Stimulated activated effector memory CD8-positive, alpha-beta T cell treated with anti-CD3 and anti-CD28 coated beads, Interleukin-12 subunit alpha, Interleukin-12 subunit beta, amount 100 ng/mL, for 72 hours (primary cell): ENCODE measurements at regions not wholly inside any gene's neighbourhood (a gene's known extent, or its start where the extent isn't known, plus 50 kb on each side); places are given as distances from the start of the nearest gene placed in this dataset.
A peak's percentile ranks its signal among the peaks of the same experiment; 100 is the strongest.
"Not testable (repeated sequence)": the region's sequence is repeated elsewhere in the genome, so short reads cannot be mapped to it uniquely, and the experiment has no call there.

Source experiments
- ATAC-seq: fragments of 150-1000 bp; cut with Tn5 transposase; 2 replicates; pipeline ENCODE4 v1.10.0; 2021
- DNase-seq, 2 donors: peaks; one replicate each; pipeline ENCODE4 v3.0.0; 2021 to 2022; ENCODE audit warnings: low spot score in 2 of 2
- H3K27ac Mint-ChIP-seq: one replicate; pipeline ENCODE4 v1.8.0; 2022; ENCODE audit warnings: mild to moderate bottlenecking, mixed read lengths
- H3K36me3 Mint-ChIP-seq: one replicate; pipeline ENCODE4 v1.8.0; 2022; ENCODE audit warnings: mild to moderate bottlenecking, mixed read lengths
- H3K4me1 Mint-ChIP-seq: one replicate; pipeline ENCODE4 v1.8.0; 2022; ENCODE audit warnings: mixed read lengths
- H3K4me3 Mint-ChIP-seq: one replicate; pipeline ENCODE4 v1.8.0; 2022; ENCODE audit warnings: mild to moderate bottlenecking, mixed read lengths
- H3K9me3 Mint-ChIP-seq: one replicate; pipeline ENCODE4 v1.8.0; 2022; ENCODE audit warnings: mixed read lengths

DNA sequence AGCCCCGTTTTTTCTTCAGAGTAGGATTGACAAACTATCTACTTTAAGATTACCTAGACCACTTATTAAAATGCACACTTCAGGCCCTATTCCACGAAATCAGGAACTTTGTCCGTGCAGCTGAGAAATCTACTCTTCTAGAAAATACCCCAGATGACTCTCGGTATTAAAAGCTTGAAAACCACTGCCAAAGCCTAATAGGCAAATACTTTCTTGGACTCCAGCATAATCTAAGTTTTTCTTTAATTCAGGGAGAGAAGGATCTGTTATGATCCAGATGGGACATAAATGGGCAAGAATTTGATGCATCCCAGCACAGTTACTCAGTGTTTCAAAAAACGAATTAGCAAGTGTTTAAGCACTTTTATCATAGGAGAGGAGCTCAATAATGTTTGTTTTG, 94.5 kb downstream of the TMX1 start:
- no peak overlapping the region for H3K27ac Mint-ChIP-seq
- no peak overlapping the region for H3K4me3 Mint-ChIP-seq
- no peaks in the 10 kb centered on the region for H3K9me3 Mint-ChIP-seq
- ATAC-seq (no peak), DNase-seq (no peak)
- peaks cover 6% of the 10 kb centered on the region for H3K4me1 Mint-ChIP-seq
- no peaks in the 10 kb centered on the region for H3K36me3 Mint-ChIP-seq

DNA sequence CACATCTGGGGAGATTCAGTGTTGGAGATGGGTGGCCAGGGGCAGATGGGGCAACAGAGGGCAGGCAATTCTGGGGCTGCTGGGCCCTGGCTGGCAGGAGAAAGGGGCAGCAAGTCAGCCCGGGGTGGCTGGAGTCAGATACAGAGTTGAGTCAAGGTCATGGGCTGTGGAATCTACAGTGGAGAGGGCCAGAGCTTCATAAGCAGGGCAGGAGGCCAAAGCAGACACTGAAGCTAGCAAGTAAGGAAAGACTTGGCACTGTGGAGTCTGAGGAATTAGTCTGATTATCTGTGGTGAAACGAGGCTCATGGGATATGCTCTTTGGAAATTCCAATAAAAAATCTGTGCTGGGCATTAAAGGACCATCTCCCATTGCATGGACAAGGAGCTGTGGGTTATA, 95.5 kb downstream of the TMX1 start:
- Mint-ChIP-seq H3K27ac (no peak overlapping the region), H3K36me3 (no peaks in the 10 kb centered on the region), H3K4me3 (no peak overlapping the region), H3K9me3 (no peaks in the 10 kb centered on the region), H3K4me1 (peaks cover 6% of the 10 kb centered on the region)
- ATAC-seq (no peak), DNase-seq (no peak)

DNA sequence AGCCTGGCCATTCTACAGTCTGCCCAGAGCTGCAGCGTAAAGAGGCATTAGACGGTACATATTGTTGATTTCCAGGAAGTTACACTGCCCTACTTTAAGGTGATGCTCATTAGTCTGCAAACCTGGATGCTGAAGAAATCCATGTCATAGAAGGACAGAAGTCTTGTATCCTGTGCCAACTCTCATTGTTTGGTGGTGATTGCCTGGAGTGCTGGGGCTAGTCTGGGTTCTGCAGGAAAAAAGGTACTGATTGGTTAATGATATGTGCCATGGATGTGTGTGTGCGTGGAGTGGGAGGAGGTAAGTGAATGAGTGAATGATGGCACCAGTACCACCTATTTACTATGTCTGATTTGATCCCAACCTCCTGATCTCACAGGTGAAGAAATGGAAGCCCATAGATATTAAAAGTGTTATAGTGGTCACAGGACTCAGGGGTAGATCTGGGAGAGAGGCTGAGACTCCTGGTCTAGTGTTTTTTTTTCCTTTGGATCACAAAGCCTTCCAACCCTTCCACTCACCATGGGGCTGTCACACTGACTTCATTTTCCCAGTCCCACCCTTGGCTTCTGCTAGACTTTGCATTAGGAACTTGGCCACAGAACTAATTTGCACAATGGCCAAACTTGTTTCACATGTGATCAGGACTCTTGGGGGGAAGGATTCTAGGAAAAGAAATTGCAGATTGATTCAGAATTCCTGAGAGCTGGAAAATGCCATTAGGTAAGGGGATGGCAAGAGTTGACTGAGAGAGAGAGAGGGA, 96.1 kb downstream of the TMX1 start:
- DNase-seq (no peak), ATAC-seq (no peak)
- H3K36me3 Mint-ChIP-seq = no peaks in the 10 kb centered on the region
- no peak overlapping the region for H3K4me3 Mint-ChIP-seq
- no peaks in the 10 kb centered on the region for H3K9me3 Mint-ChIP-seq
- H3K4me1 Mint-ChIP-seq = peaks cover 6% of the 10 kb centered on the region
- peak overlapping the region; percentile 20 for H3K27ac Mint-ChIP-seq

DNA sequence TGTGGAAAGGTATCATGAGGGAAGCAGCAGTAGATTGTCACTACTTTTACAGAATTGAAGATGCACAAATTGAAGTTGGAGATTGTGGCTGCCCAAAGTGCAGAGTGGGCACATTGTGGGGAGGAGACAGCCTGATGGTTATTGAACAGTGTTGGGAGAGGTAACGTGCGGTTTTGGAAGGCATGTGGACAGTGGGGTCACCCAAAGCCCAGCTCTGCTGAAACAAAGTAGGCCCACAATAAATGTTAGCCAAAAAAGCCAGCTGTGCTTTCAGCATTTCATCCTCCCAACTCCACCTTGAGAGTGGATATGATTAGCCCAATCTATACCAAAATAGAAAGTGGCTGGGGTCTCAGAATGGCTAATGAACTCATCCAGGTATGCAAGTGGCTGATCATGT, 96.7 kb downstream of the TMX1 start:
- H3K4me1 Mint-ChIP-seq = peaks cover 4% of the 10 kb centered on the region
- peak overlapping the region; percentile 20 for H3K27ac Mint-ChIP-seq
- no peak for ATAC-seq
- H3K4me3 Mint-ChIP-seq = no peak overlapping the region
- DNase-seq = no peak
- no peaks in the 10 kb centered on the region for H3K36me3 Mint-ChIP-seq
- H3K9me3 Mint-ChIP-seq = no peaks in the 10 kb centered on the region

DNA sequence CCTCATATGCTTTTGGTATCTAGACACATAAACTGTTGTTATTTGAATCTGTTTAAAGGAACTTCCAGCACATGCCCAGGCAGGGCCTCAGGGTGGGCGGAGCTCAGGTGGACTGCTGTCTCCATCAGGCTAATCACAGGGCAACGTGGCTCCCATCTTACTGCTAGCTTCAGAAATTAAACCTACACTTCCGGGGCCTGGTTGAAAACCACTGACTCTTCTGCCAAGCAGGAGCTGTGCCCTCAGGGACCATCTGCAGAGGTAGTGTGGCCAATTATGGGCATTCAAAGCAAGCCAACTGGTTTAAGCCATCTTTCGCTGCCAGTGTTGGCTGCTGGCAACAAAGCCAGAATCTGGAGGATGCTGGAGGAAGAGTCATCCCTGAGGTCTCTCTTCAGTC, 97.5 kb downstream of the TMX1 start:
- no peaks in the 10 kb centered on the region for H3K9me3 Mint-ChIP-seq
- H3K4me3 Mint-ChIP-seq = no peak overlapping the region
- no peaks in the 10 kb centered on the region for H3K4me1 Mint-ChIP-seq
- DNase-seq = no peak
- no peak overlapping the region for H3K27ac Mint-ChIP-seq
- ATAC-seq = no peak
- H3K36me3 Mint-ChIP-seq = no peaks in the 10 kb centered on the region

DNA sequence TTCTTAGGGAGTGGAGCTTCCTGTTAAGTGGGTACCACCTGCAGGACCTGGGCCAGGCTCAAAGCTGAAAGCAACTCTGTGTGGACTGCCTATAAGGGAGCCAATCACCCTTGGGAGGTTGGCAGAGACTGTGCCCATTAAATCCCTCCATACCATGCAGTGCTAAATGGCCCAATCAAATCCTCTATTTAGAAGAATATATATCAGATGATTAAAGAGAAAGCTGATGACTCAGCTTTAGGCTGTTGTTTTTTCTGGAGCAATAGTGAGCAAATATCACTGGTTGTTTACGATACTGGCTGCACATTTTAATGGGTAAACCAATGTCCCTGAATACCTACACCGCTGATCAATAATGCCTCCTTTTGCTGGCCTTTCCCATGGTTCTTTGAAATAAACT, 101.3 kb downstream of the TMX1 start:
- DNase-seq = no peak
- no peaks in the 10 kb centered on the region for H3K4me1 Mint-ChIP-seq
- ATAC-seq = no peak
- H3K4me3 Mint-ChIP-seq = no peak overlapping the region
- H3K36me3 Mint-ChIP-seq = no peaks in the 10 kb centered on the region
- H3K27ac Mint-ChIP-seq = no peak overlapping the region
- no peaks in the 10 kb centered on the region for H3K9me3 Mint-ChIP-seq

DNA sequence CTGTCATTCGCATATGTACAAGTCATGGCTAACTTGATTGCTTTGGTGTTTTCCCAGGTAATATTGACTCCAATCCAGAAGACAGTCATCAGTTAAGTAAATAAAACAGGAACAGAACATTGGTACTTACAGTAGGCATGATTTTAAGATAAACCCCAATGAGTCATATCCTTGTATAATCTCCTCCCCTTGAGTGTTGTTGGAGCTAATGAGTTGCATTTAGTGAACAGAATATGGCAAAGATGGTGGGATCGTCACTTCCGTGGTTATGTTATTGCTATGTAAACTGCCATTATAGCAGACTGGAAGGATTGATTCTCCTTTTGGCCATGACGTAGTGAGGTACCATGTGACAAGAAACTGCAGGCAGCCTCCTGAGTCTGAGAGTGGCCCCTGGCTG, 102.2 kb downstream of the TMX1 start:
- Mint-ChIP-seq H3K27ac (no peak overlapping the region), H3K9me3 (no peaks in the 10 kb centered on the region), H3K4me3 (no peak overlapping the region), H3K36me3 (no peaks in the 10 kb centered on the region), H3K4me1 (no peaks in the 10 kb centered on the region)
- no peak for ATAC-seq
- DNase-seq = no peak

DNA sequence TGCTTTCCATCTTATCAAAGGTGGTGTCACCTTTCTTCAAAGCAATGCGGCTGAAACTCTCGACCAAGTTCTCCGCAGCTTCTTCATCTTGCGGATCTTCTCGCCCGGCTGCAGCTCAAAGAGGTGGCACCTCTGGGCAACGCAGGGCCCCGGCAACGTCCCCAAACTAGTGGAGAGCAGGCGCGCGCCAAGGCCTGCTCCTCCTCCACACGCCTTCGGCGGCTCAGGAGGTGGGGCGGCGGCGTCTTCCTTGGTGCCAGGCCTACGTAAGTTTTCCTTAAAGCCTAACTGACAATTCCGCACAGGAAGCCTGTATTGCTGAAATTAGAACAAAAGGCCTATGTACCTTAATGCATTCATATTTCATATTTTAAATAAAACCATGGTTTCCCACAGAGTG, 112.0 kb downstream of the TMX1 start:
- no peaks in the 10 kb centered on the region for H3K36me3 Mint-ChIP-seq
- no peak overlapping the region for H3K27ac Mint-ChIP-seq
- no peaks in the 10 kb centered on the region for H3K9me3 Mint-ChIP-seq
- no peaks in the 10 kb centered on the region for H3K4me1 Mint-ChIP-seq
- H3K4me3 Mint-ChIP-seq = no peak overlapping the region
- DNase-seq = no peak
- no peak for ATAC-seq

DNA sequence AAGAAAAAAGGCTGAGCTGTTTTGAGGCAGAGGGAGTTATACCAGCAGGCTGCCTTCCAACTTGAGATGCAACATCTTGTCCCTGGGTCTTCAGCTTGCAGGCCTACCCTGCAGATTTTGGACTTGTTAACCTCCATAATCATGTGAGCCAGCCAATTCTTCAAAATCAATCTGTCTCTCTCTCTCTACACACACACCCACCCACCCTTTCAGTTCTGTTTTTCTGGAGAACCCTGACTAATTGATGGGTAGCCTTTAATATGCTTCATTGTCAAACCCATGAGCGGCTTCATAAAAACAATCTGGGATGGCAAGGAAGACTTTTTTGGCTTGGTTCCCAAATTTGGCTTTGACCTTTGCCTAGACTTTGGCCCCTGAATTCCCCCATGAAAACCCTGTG, 113.9 kb downstream of the TMX1 start:
- Mint-ChIP-seq H3K9me3 (no peaks in the 10 kb centered on the region), H3K27ac (no peak overlapping the region), H3K4me1 (no peaks in the 10 kb centered on the region), H3K36me3 (no peaks in the 10 kb centered on the region), H3K4me3 (no peak overlapping the region)
- no peak for ATAC-seq
- no peak for DNase-seq

DNA sequence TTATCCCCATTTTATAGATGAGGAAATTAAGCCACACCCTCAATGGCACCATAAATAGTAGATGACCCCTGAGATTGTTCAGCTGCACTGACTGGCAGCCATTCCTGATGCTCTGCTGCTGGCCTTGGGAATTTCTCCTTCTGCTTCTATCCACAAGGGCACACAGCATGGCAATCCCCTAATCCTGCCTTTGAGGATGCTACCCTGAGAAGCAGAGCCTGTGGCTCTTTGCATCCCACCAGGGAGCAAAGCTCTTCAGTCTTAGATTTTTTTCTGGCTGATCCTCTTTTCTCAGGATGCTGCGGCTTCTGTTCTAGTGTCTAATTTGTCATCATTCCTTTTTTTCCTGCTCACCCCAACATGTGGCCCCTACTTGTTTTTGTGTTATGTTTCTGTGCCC, 114.8 kb downstream of the TMX1 start:
- Mint-ChIP-seq H3K4me3 (no peak overlapping the region), H3K27ac (no peak overlapping the region), H3K4me1 (no peaks in the 10 kb centered on the region), H3K36me3 (no peaks in the 10 kb centered on the region), H3K9me3 (no peaks in the 10 kb centered on the region)
- ATAC-seq = no peak
- DNase-seq = no peak

DNA sequence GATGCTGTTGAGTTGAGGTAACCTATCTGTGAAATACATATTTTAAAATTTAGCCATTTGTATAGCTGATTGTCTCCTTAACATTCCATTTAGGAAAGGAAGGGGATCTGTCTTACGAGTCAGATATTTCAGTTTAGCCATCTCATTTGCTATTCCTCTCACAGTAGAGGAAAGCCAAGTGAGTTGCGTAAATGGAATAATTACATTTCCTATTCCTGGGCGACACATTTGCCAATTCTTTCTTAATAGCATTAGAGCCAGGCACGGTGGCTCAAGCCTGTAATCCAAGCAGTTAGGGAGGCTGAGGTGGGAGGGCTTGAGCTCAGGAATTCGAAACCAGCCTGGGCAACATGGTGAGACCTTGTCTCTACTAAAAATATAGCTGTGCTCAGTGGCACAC, 116.3 kb downstream of the TMX1 start:
- Mint-ChIP-seq H3K4me1 (no peaks in the 10 kb centered on the region), H3K27ac (no peak overlapping the region), H3K36me3 (no peaks in the 10 kb centered on the region), H3K9me3 (no peaks in the 10 kb centered on the region), H3K4me3 (no peak overlapping the region)
- DNase-seq = no peak
- no peak for ATAC-seq

DNA sequence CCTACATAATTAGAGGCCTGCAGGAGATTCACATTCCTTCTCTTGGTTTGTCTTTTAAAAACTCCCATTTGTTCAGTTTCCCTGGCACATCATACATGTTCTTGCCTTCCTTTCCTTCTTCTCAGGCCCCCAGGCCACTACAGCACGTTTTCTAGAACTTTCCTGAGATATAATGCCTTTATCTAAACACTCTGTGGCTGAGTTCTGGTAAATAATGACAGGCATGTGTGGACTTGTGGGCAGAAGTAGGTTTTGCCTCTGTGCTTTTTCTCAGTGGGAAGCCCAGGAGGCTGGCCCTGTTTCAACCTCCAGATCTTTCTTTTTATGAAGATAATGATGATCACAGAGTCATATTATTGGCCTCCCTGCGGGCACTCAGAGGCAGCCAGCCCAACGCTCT, 117.2 kb downstream of the TMX1 start:
- Mint-ChIP-seq H3K9me3 (no peaks in the 10 kb centered on the region), H3K36me3 (no peaks in the 10 kb centered on the region), H3K4me3 (no peak overlapping the region), H3K4me1 (no peaks in the 10 kb centered on the region), H3K27ac (no peak overlapping the region)
- DNase-seq (no peak), ATAC-seq (no peak)

DNA sequence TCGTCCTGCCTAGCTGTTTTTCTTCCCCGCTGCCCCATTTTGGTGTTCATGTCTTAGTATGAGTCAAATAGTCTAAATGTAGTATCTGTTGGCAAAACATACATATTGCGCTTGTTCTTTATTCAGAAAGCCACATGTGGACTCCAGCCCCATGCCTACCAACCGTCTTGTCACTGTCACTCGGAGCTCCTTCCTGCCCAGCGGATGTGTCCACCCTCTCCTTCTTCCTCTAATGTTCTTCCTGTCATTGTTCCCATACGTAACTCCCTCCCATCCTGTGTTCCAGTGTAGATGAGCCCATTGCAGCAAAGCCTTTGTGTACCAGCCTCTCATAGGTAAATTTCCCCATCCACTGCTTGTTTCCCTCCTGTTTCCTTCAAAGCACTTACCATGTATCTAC, 120.5 kb downstream of the TMX1 start:
- ATAC-seq (no peak), DNase-seq (no peak)
- Mint-ChIP-seq H3K4me3 (no peak overlapping the region), H3K27ac (no peak overlapping the region), H3K36me3 (no peaks in the 10 kb centered on the region), H3K4me1 (no peaks in the 10 kb centered on the region), H3K9me3 (no peaks in the 10 kb centered on the region)

DNA sequence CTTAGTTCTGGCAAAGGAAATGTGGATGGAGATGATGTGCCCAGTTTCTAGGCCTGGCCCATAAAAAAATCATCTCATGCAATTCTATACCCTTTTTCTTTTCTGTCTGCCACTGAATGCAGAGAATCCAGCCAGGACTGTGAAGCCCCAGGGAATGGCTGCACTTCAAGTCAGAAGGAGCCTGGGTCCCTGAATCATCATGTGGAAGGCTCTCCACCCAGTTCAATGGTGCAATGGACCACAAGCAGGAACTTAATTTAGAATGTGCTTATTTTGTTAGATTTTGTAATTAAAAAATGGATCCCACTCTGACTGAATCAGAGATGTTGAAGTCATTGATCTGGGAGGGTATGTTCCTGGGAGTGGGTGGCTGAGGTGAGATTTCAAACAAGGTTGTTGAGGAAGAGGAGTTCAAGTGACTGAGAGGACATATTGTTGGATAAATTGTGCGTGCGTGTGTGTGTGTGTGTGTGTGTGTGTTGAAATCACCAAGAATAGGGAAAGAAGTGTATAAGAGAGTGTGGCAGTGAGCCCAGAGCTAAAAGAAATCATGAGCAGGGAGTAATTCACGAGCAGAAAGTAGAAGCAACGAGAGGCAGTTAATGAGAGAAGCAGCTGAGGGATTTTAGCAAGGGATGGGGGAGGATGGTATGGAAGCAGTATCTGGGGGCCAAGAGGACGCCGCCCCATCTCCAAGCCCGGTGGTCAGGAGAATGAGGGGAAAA, 125.4 kb downstream of the TMX1 start:
- Mint-ChIP-seq H3K4me3 (no peak overlapping the region), H3K36me3 (no peaks in the 10 kb centered on the region), H3K4me1 (no peaks in the 10 kb centered on the region), H3K9me3 (no peaks in the 10 kb centered on the region), H3K27ac (no peak overlapping the region)
- DNase-seq = no peak
- no peak for ATAC-seq

DNA sequence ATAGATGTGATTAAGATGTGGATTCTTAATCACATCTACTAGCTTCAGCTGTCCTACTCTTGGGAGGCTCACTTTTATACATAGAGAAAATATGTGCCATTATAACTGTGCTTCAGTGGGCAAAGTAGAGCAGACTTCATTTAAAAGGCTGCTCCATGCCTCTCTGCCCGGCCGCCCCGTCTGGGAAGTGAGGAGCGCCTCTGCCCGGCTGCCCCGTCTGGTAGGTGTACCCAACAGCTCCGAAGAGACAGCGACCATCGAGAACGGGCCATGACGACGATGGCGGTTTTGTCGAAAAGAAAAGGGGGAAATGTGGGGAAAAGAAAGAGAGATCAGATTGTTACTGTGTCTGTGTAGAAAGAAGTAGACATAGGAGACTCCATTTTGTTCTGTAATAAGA, 126.4 kb downstream of the TMX1 start:
- not testable (repeated sequence) for ATAC-seq

DNA sequence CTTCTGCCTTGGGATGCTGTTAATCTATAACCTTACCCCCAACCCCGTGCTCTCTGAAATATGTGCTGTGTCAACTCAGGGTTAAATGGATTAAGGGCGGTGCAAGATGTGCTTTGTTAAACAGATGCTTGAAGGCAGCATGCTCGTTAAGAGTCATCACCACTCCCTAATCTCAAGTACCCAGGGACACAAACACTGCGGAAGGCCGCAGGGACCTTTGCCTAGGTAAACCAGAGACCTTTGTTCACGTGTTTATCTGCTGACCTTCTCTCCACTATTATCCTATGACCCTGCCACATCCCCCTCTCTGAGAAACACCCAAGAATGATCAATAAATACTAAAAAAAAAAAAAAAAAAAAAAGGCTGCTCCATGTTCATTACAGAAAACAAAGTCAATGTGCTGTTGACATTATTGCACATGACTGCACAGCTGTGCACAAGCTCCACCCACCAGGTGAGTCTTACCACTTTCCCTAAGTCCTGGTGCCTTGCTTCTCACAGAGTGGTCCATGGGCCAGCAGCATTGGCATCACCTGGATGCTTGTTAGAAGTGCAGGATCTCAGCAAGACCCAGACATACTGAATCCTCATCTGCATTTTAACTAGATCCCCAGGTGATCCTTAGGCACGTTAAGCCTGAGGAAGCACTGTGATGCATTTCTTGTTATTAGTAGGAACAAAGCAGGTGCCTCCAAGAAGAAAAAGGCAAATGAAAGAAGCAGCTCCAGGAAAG, 127.0 kb downstream of the TMX1 start:
- not testable (repeated sequence) for H3K36me3 Mint-ChIP-seq, H3K9me3 Mint-ChIP-seq, ATAC-seq, H3K4me3 Mint-ChIP-seq, DNase-seq, H3K27ac Mint-ChIP-seq, H3K4me1 Mint-ChIP-seq

More for the DNA sequence above, 126.4 kb downstream of the TMX1 start:
- not testable (repeated sequence) for H3K4me3 Mint-ChIP-seq, H3K9me3 Mint-ChIP-seq, H3K36me3 Mint-ChIP-seq, DNase-seq, H3K27ac Mint-ChIP-seq, H3K4me1 Mint-ChIP-seq
